ENCODE measurements at regions not wholly inside any gene's neighbourhood (a gene's known extent, or its start where the extent isn't known, plus 50 kb on each side); places are given as distances from the start of the nearest gene placed in this dataset.

GRCh38 chr10:44293306-44293778 lies 91.6 kb downstream of the CXCL12 start:
- no peak overlapping the region for H3K27ac ChIP-seq (ENCODE audit: low read length)
- peaks cover 2% of the 10 kb centered on the region; the same call in 1 of the 2 replicates for H3K27me3 ChIP-seq (ENCODE audit: control insufficient read depth, insufficient read depth, low read length)
- no peaks in the 10 kb centered on the region for H3K9me3 ChIP-seq (ENCODE audit: control insufficient read depth, insufficient read depth, low read depth, low read length)
- H3K4me1 ChIP-seq (ENCODE audit: control insufficient read depth, insufficient read depth, low read length): no peaks in the 10 kb centered on the region
- ChIA-PET POLR2A (no interaction called here), CTCF (no interaction called here)
- no TSS peak for BruUV-seq (replicated peaks)
- no peak for TF ChIP-seq TCF7L2 (IDR thresholded peaks at IDR 0.05; ENCODE audit: low read depth, low read length)
- no peak for TF ChIP-seq SIN3A (IDR thresholded peaks at IDR 0.05; ENCODE audit: borderline replicate concordance, insufficient read depth, low read depth, low read length)
- TF ChIP-seq REST (IDR thresholded peaks at IDR 0.05; ENCODE audit: insufficient read depth in 1 of 2, low read depth in 2 of 2, low read length in 1 of 2): no peak
- TF ChIP-seq, protein P1, sequence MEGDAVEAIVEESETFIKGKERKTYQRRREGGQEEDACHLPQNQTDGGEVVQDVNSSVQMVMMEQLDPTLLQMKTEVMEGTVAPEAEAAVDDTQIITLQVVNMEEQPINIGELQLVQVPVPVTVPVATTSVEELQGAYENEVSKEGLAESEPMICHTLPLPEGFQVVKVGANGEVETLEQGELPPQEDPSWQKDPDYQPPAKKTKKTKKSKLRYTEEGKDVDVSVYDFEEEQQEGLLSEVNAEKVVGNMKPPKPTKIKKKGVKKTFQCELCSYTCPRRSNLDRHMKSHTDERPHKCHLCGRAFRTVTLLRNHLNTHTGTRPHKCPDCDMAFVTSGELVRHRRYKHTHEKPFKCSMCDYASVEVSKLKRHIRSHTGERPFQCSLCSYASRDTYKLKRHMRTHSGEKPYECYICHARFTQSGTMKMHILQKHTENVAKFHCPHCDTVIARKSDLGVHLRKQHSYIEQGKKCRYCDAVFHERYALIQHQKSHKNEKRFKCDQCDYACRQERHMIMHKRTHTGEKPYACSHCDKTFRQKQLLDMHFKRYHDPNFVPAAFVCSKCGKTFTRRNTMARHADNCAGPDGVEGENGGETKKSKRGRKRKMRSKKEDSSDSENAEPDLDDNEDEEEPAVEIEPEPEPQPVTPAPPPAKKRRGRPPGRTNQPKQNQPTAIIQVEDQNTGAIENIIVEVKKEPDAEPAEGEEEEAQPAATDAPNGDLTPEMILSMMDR (IDR thresholded peaks at IDR 0.05): no peak
- TF ChIP-seq POLR2AphosphoS5 (IDR thresholded peaks at IDR 0.05; ENCODE audit: low read depth, low read length): no peak
- H3K36me3 ChIP-seq (ENCODE audit: control insufficient read depth, insufficient read depth, low read length): no peaks in the 10 kb centered on the region
- ATAC-seq (no peak; the same call in 1 of the 2 replicates), DNase-seq (ENCODE audit: low read depth, low spot score) (no peak)
- in situ Hi-C loops (cut with HindIII; ENCODE audit: low pct_unique_long_range_greater_than_20kb, low sequenced_read_pairs): no loop called here
- no peak overlapping the region for H3K4me3 ChIP-seq (ENCODE audit: low read depth in 2 of 2, low read length in 2 of 2)
- intact Hi-C loops (cut with micrococcal nuclease; ENCODE audit: unreplicated experiment): no loop called here

DNA sequence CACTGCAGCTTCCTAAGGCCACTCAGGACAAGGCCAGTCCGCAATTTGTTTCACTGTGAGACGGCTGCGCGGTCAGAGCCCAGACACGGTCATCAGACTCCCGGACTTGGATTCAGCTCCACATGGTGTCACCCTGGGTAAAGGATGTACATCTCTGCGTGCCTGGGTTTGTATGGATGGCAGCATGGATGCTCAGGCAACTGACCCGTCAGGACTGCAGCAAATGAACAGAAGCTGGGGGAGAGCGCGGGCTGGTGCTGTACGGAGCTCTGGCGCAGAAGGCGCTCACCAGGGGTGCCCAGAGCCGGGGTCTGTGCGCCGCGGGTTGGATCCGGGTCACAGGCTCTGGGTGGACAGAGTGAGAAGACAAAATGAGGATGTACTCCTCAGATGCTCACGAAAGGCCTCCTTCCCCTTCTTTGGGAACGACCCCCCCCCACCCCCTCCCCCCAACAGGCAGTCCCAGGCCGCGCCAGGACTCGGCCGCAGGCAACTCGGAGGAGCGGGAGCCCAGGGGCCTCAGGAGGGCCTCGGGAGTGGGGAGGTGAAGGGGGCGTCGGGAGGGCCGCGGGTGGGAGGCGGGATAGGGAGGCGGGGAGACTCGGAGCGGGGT lies 92.4 kb downstream of the CXCL12 start:
- Histone ChIP-seq H3K4me3 (ENCODE audit: low read depth in 2 of 2, low read length in 2 of 2) (no peak overlapping the region), H3K27me3 (ENCODE audit: control insufficient read depth, insufficient read depth, low read length) (peaks cover 2% of the 10 kb centered on the region; the same call in 1 of the 2 replicates), H3K9me3 (ENCODE audit: control insufficient read depth, insufficient read depth, low read depth, low read length) (no peaks in the 10 kb centered on the region), H3K27ac (ENCODE audit: low read length) (no peak overlapping the region), H3K4me1 (ENCODE audit: control insufficient read depth, insufficient read depth, low read length) (no peaks in the 10 kb centered on the region), H3K36me3 (ENCODE audit: control insufficient read depth, insufficient read depth, low read length) (no peaks in the 10 kb centered on the region)
- no TSS peak for BruUV-seq (replicated peaks)
- ChIA-PET CTCF (no interaction called here), POLR2A (no interaction called here)
- ATAC-seq (no peak), DNase-seq (ENCODE audit: low read depth, low spot score) (no peak)
- in situ Hi-C loops (cut with HindIII; ENCODE audit: low pct_unique_long_range_greater_than_20kb, low sequenced_read_pairs) (no loop called here), intact Hi-C loops (cut with micrococcal nuclease; ENCODE audit: unreplicated experiment) (no loop called here)
- TF ChIP-seq, protein P1 (IDR thresholded peaks at IDR 0.05): no peak
- no peak for TF ChIP-seq POLR2AphosphoS5 (IDR thresholded peaks at IDR 0.05; ENCODE audit: low read depth, low read length)
- no peak for TF ChIP-seq REST (IDR thresholded peaks at IDR 0.05; ENCODE audit: insufficient read depth in 1 of 2, low read depth in 2 of 2, low read length in 1 of 2)
- TF ChIP-seq TCF7L2 (IDR thresholded peaks at IDR 0.05; ENCODE audit: low read depth, low read length): no peak
- TF ChIP-seq SIN3A (IDR thresholded peaks at IDR 0.05; ENCODE audit: borderline replicate concordance, insufficient read depth, low read depth, low read length): no peak
